Fibroblast of villous mesenchyme (primary cell): ENCODE measurements at regions not wholly inside any gene's neighbourhood (a gene's known extent, or its start where the extent isn't known, plus 50 kb on each side); places are given as distances from the start of the nearest gene placed in this dataset.

Source experiments
- DNase-seq: peaks from one replicate; pipeline ENCODE4 v3.0.0-alpha.2; 2010; ENCODE audit warnings: low read depth
- H3K4me3 ChIP-seq: 2 replicates; pipeline ENCODE4 v1.5.1; 2011; ENCODE audit warnings: low read depth, mild to moderate bottlenecking, low read length
- TF ChIP-seq, protein P1 (sequence below): IDR thresholded peaks from 2 replicates; pipeline ENCODE4 v1.5.1; 2012; ENCODE audit warnings: low read depth, mild to moderate bottlenecking, low read length; ENCODE audit not compliant: insufficient read depth

DNA sequence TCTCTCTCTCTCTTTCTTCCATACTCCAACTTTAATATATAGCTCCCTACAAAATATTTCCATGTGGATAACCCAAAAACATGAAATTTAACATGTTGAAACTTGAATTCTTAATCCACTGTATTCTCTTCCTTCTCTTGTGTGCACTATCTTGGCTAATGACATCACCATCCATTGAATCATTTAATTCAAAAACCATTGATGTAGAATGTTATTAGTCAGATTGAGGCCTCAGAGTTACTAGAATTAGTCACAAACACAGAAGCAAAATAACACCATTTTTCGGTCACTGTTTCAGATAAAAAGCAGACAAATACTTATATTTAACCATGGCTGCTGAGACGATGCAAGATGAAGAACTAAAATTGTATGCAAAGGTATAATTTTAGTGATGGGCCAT, 256.9 kb upstream of the LRRC3B start:
- DNase-seq: no peak
- H3K4me3 ChIP-seq: no peak overlapping the region
- TF ChIP-seq, protein P1, sequence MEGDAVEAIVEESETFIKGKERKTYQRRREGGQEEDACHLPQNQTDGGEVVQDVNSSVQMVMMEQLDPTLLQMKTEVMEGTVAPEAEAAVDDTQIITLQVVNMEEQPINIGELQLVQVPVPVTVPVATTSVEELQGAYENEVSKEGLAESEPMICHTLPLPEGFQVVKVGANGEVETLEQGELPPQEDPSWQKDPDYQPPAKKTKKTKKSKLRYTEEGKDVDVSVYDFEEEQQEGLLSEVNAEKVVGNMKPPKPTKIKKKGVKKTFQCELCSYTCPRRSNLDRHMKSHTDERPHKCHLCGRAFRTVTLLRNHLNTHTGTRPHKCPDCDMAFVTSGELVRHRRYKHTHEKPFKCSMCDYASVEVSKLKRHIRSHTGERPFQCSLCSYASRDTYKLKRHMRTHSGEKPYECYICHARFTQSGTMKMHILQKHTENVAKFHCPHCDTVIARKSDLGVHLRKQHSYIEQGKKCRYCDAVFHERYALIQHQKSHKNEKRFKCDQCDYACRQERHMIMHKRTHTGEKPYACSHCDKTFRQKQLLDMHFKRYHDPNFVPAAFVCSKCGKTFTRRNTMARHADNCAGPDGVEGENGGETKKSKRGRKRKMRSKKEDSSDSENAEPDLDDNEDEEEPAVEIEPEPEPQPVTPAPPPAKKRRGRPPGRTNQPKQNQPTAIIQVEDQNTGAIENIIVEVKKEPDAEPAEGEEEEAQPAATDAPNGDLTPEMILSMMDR: no peak

DNA sequence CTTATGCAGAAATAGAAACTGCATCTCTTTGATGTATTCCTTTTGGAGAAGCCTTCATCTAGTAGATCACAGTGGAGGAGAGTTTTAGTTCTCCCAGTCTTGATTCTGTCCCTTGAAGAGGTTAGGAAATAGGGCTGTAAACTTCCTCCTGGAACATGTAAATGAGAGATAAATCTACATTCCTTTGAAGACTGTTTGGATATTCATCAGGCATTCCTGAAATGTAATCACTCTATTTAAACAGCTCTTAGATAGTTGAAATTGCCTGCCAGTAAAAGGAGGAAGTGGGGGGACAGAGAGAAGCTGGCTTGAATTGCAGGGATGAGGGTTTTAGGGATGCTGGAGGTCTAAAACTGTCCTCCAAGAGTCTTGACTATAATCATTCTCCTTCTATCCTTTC, 254.3 kb upstream of the LRRC3B start:
- no peak for DNase-seq
- TF ChIP-seq, protein P1: no peak

DNA sequence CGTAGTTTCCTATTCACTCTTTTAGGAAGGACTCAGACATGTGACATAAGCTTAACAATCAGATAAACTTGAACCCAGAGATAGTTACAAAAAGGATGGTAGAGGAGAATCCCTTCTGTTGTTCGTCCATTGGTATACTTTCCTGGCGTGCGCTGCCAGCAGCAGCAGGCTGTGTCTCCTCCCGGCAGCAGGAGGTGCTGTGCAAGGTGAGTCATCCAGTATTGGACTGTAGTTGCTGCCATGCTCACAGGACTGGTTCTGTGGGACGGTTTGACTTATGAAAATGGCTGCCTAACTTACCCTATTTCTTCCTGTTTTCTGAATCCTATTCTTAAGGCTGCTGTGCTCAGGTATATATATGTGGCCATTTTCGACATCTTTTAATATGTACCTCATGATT, 253.4 kb upstream of the LRRC3B start:
- no peak for DNase-seq
- TF ChIP-seq, protein P1: no peak
- no peak overlapping the region for H3K4me3 ChIP-seq

More for the DNA sequence above, 254.3 kb upstream of the LRRC3B start:
- no peak overlapping the region for H3K4me3 ChIP-seq

DNA sequence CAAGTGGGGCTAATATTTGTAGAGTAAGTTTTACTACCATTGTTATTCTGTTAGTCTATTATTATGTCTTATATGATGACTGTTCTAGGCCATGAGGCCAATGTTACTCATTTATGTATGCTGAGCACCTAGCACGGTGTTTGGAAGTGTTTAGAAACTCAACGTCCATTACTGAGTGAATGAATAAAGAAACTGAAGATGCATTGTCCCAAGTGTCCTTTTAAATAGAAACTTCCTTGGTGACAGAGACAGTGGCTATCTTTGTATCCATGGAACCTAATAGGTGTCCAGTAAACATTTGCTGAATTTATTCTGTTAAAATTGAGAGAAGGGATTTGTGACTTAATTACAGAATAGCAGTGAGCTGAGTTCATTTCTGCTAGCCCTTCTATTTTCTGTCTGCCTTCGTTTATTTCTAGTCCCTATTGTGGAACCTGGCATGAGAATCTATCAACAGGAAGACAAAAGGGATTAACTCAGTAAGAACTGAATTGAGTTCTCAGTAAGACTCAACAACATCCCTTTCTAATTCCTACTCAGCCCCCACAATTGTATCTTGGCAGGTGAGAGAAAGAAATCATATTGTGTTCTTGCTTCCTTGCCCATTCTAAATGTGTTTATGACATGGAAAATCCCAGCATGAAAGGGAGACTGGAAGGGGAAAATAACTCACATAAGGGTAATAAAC, 246.6 kb upstream of the LRRC3B start:
- DNase-seq: no peak
- TF ChIP-seq, protein P1: no peak
- H3K4me3 ChIP-seq: no peak overlapping the region

DNA sequence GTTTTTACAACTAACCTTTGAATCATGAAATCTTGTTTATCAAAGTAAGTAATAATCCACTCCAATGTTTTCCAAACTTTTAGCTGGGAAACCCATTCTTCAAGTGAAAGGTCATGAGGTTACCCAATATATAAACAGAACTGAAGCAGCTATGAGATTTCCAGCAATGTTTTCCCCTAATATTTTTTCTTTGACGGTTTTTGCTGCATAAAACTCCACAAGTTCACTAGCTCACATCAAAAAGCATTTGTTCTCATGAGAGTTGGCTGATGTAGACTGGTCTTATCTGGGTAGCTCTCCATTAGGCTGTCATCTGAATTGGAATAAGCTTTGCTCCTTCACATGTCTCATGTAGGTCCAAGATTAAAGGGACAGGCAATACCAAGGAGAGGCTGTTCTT, 241.2 kb upstream of the LRRC3B start:
- H3K4me3 ChIP-seq: no peak overlapping the region
- TF ChIP-seq, protein P1: no peak
- peak; percentile 34 for DNase-seq

DNA sequence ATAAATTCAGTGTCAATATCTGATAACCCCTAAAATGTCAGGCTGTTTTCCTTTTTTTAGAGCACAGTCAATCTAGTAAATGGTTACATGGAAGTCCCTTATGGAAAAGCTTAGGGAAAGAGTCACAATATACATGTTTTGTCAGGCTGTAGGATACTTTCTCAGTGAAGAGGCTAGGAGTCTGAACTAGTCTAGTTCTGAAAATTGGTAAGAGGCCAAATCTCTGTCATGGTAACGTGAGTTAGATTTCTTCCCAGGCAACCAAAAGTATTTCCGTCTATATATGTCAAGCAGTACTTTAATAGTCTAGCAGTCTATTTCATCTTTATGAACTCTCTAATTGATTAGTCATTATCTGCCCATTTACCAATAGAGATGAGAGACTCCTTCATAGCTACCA, 215.9 kb upstream of the LRRC3B start:
- TF ChIP-seq, protein P1: no peak
- DNase-seq: no peak
- H3K4me3 ChIP-seq: no peak overlapping the region

DNA sequence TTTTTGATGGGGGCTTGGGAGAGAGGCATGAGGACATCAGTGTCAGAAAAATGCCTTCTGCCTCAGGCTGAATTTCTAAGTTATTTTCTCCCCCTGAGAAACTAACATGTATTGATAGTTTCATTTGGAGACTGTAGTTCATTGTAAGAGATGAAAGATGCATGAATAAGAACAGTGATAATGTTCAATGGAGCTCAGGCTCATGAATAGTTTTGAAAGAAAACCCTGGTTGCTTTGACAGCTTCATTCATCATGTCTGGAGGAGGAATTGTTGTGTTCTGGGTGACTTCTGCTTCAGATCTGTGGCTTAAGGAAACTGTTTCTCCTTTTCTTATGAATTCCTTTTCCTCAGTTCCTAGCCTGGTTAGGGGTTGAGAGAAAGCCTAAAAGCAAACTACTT, 204.0 kb upstream of the LRRC3B start:
- TF ChIP-seq, protein P1: no peak
- no peak for DNase-seq
- H3K4me3 ChIP-seq: no peak overlapping the region
